ENCODE measurements at regions not wholly inside any gene's neighbourhood (a gene's known extent, or its start where the extent isn't known, plus 50 kb on each side); places are given as distances from the start of the nearest gene placed in this dataset.
"Not testable (repeated sequence)": the region's sequence is repeated elsewhere in the genome, so short reads cannot be mapped to it uniquely, and the experiment has no call there.

- not testable (repeated sequence) for DNase-seq (ENCODE audit: low read depth)
These were observed 257.4 kb upstream of the AADAT start for GRCh38 chr4:170347191-170347590.

- DNase-seq (ENCODE audit: low read depth): no peak
These were observed 249.8 kb upstream of the AADAT start for GRCh38 chr4:170339522-170339921.

DNA sequence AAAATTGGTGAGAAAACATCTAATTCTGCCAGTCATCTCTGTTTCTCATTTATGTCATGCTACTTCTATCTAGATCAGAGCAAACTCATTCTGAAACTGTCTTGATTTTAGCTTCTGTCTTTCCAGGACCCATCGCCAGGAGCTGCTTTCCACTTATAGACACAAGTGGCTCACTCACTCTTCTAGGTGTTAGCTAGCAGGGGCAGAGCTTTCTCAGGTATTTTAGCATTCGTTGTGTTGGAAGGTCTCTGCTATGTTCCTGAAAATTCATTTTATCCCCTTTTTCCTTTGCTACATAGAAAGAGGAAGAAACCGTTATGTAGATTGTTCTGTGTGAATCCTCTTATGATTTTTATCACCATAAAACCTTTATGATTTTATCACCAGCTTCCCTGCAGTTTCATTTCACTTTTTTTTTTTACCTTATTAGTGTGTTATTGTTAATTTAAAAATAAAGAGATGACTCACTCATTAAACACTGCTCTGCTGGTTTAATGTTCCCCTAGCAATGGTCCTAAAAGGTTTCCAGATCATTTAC lies 246.6 kb upstream of the AADAT start:
- DNase-seq (ENCODE audit: low read depth): no peak

DNA sequence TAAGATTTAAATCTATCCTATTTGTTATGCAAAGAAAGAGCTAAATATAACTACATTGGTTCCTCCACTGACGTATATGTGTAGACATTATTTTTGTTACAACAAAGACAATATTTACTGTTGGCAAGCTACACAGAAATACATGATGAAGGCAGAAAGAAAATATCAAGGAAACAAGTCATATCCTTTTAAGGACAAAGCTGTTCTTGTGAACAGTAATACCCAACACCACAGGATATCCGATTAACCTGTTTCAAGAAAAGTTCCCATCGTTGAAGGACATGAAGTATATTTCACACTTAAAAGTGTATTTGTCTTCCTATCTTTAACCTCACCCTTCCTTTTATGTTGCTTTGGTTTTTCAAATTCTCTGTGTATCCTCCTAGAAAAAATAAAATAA lies 235.8 kb upstream of the AADAT start:
- no peak for DNase-seq (ENCODE audit: low read depth)

GRCh38 chr4:170323623-170324022 lies 233.9 kb upstream of the AADAT start:
- no peak for DNase-seq (ENCODE audit: low read depth)

DNA sequence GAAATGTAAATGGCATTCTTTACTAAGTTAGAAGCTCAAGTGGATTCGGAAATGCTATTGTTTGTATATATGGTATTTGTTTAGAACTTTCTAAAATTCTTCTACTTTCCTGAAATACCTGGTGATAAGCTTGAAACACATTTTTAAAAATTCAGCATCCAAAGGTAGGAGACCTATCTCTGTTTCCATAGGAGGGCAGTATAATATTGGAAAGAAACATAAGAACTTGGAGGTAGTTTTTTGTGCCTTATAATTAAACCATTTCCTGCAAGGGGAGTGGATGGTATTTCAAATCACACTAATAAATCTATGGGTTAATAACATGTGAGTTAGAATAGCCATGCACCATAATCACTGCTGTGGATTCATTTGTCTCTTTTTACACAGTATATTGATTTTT lies 217.4 kb upstream of the AADAT start:
- no peak for DNase-seq (ENCODE audit: low read depth)

- DNase-seq (ENCODE audit: low read depth): no peak
These were observed 216.5 kb upstream of the AADAT start for GRCh38 chr4:170306208-170306607.

- no peak for DNase-seq (ENCODE audit: low read depth)
These were observed 215.9 kb upstream of the AADAT start for GRCh38 chr4:170305627-170306026.

DNA sequence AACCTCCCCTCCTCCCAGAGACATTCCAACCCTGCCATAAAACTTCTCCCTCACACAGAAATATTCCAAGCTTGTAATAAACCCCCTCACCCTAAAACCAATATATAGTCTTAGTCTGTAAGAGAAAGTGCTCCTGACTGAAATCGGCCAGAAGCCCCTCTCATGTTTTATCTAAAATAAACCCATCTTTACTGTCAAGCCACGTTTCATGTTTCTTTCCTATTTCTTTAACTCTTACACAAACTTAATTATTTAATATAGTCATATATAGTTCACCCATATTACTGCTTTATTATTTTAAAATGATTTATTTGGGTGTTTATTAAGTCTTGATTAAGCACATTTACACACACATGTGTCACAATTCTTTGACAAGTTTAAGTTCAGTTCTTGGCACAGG lies 191.3 kb upstream of the AADAT start:
- no peak for DNase-seq (ENCODE audit: low read depth)

DNA sequence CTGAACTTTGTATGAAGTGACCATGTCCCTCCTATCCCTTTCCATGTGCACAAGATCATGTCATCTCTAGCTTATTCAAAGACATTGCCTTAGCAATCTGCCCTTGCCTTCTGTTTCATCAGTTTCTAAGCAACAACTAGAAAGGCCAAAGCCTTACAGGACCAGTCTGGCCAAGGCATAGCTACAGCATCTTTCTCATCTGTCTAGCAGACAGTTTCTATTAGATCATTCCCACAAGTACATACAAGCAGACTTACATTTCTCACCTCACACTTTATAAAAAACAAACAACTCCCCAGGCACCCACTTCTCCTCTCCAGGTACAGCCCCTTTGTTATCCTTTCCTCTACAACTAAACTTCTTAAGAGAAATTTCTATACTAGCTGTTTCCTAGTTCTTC lies 188.7 kb upstream of the AADAT start:
- DNase-seq (ENCODE audit: low read depth): no peak

DNA sequence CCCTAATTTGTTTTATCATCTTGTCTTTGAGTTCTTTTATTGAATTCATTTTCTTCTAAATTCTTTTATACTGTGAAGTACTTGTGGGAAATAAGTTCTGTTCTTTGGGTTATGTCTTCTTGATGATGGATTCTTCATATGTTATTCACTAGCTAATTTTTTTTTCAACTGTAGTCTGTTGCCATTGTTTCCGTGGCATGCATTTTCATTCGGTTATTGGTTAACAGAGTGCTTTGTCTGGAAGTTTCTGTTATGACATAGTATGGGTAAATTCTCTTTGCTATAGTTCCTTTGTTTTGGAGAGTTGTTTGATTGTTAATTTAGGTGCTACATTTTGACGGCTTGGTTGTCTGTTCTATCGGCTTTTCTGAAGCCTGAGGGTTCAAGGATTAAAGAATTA lies 184.9 kb upstream of the AADAT start:
- DNase-seq (ENCODE audit: low read depth): no peak

DNA sequence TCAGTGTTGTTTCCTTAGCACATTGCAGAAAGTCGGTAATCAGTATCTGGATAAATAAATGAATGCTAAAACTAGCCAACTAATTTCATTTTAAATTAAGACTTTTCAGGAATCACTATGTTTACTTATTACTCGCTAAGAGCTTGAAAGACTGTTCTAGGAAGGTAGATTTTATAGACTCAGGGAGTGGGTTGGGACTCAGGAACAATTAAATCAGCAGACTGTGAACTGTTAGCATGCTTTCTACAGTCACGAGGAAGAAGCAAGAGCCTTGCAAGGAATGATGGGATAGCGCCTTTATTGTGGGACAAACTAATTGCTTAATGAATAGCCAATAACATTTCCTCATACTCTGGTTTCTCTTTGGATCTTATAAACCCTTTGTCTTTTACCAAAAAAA lies 183.2 kb upstream of the AADAT start:
- no peak for DNase-seq (ENCODE audit: low read depth)

GRCh38 chr4:170271723-170272122 lies 182.0 kb upstream of the AADAT start:
- no peak for DNase-seq (ENCODE audit: low read depth)

- no peak for DNase-seq (ENCODE audit: low read depth)
These were observed 180.9 kb upstream of the AADAT start for GRCh38 chr4:170270628-170271027.

GRCh38 chr4:170269950-170270349 lies 180.2 kb upstream of the AADAT start:
- no peak for DNase-seq (ENCODE audit: low read depth)

GRCh38 chr4:170259631-170260153 lies 169.9 kb upstream of the AADAT start:
- peak; percentile 71 for DNase-seq (ENCODE audit: low read depth)

DNA sequence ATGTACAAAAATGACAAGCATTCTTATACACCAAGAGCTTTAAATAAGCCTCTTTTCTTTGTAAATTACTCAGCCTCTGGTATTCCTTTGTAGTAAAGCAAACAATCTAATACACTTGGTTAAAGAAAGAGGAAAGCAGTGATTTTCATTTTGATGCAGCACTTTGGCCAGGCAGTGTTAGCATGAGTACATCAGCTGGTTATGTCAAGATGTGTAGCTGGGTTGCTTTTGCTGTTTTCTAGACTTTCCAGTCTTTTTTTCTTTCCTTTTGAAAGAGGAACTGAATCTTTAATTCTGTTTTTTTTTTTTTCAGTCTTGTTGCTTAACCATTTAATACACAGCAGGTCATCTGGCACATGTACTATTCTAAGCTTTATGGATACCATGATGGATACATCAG lies 167.1 kb upstream of the AADAT start:
- DNase-seq (ENCODE audit: low read depth): no peak

GRCh38 chr4:170248576-170248975 lies 158.8 kb upstream of the AADAT start:
- no peak for DNase-seq (ENCODE audit: low read depth)

GRCh38 chr4:170248029-170248428 lies 158.3 kb upstream of the AADAT start:
- DNase-seq (ENCODE audit: low read depth): no peak

DNA sequence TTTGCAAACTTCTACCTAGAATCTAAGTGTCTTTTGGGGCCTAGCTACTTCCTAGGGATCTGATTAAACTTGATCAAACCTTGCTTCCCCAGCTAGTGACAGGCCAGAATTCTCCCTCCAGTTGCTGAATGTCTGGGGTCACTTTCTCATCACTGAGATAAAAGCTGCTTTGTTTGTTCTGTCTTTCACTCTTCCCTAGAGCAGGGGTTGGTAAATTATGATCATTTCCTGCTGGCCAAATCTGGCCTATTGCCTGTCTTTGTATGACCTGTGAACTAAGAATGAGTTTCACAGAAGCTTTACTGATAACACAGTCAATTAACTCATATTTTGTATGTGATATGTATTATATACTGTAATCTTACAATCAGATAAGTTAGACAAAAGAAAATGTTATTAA lies 157.8 kb upstream of the AADAT start:
- DNase-seq (ENCODE audit: low read depth): no peak

GRCh38 chr4:170243662-170244288 lies 154.0 kb upstream of the AADAT start:
- no peak for DNase-seq (ENCODE audit: low read depth)

- DNase-seq (ENCODE audit: low read depth): no peak
These were observed 152.7 kb upstream of the AADAT start for GRCh38 chr4:170242471-170242870.

DNA sequence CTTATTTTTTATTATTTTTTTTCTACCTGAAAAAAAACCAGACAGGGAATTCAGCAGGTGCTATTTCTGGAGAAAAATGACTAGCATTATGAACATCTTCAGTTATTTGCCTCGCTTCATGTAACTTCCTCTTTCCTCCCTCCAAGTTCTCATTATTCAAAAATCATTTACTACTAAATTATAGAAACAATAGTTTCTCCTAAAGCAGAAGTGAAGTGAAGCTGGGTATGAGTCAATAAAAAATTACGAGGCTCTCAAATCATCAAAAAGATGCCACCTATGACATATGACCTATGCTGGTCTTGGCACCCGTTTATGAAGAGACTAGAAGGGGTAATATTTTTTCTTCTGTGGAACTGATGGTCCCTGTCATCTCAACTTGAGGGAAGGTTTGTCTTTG lies 145.0 kb upstream of the AADAT start:
- no peak for DNase-seq (ENCODE audit: low read depth)
